Femur (tissue), 1 donor: ENCODE measurements at regions not wholly inside any gene's neighbourhood (a gene's known extent, or its start where the extent isn't known, plus 50 kb on each side); places are given as distances from the start of the nearest gene placed in this dataset.

Source experiments
- DNase-seq: peaks from one replicate; pipeline ENCODE4 v3.0.0-alpha.2; 2017

GRCh38 chr6:163816441-163816840 lies 401.9 kb downstream of the QKI start:
- DNase-seq, result no peak

DNA sequence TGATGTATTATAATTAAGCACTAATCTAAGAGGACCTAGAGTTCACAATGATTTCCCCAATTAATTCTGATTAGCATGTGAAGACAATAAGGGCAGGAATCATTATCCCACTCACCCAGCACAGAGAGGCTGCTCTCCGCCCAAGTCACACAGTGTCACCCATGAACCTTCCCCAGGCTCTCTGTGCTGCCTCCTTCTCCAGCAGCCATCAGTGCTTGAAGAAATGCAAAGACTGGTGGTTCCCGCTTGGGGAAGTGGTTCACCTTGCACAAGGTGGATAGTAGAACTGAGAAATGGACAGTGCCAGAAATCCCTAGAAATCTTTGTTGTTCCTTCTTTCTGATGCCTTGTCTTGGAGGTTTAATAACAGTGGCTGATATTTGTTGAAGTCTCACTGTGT lies 401.3 kb downstream of the QKI start:
- no peak for DNase-seq

GRCh38 chr6:163814494-163815364 lies 400.2 kb downstream of the QKI start:
- peak; percentile 73 for DNase-seq

DNA sequence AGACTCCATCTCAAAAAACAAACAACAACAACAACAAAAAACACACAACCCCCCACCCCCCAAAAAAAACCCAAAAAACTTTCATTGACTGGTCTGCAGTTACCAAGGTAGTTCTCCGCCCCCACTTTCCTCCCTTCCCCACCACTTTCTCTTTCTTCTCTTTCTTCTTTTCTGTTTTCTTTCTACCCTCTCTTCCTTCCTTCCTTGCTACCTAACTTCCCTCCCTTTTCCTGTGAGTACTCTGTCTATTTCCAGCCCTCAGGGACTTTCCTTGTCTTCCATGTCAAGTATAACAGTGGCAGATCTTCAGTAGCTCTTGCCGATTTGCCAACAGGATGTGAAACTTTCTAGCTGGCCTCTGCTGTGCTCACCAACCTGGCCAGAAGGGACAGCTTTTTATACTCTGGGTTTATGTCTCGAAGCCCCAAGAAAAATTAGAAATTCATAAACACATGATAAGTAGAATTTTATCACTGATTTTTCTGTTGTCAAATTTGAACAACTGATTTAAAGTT lies 399.5 kb downstream of the QKI start:
- DNase-seq, result no peak

DNA sequence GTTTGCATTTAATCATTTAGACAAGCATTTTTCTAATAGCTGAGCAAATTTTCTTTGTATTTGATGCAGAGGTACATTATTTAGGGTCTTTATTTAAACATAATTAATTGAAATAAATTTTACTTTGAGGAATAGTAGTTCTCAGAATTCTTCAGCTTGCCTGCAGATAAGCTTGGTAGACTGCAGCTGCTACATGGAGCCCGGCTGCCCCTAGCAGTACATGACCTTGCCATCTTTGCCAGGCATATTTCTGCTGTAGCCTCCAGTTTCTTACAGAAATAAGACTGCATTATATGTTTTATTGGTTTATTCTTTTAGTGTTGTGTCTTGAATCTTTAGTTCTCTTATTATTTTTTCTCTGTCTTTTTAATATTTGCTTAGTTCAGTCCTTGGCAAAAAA lies 396.8 kb downstream of the QKI start:
- no peak for DNase-seq

DNA sequence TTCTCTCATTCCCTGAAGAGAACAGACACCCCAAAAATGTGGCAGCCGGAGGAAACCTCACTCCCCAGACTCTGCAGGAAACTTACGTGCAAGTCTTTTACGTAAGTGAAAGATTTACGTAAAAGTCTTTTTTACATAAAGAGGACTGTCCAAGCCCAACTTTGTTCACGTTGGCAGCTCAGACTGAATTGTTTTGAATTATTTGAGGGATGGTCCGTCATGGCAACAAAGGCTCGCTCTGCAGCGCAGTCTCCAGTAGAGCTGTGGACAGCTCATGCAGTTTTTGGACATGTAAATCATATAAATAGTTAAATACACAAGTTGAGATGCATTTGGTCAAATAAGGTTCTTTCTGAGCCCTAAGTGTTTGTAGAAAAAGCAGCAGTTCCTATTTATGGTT lies 394.8 kb downstream of the QKI start:
- no peak for DNase-seq

- no peak for DNase-seq
Observed at GRCh38 chr6:163808871-163809270, 394.4 kb downstream of the QKI start.

- no peak for DNase-seq
Observed at GRCh38 chr6:163808231-163808630, 393.7 kb downstream of the QKI start.

DNA sequence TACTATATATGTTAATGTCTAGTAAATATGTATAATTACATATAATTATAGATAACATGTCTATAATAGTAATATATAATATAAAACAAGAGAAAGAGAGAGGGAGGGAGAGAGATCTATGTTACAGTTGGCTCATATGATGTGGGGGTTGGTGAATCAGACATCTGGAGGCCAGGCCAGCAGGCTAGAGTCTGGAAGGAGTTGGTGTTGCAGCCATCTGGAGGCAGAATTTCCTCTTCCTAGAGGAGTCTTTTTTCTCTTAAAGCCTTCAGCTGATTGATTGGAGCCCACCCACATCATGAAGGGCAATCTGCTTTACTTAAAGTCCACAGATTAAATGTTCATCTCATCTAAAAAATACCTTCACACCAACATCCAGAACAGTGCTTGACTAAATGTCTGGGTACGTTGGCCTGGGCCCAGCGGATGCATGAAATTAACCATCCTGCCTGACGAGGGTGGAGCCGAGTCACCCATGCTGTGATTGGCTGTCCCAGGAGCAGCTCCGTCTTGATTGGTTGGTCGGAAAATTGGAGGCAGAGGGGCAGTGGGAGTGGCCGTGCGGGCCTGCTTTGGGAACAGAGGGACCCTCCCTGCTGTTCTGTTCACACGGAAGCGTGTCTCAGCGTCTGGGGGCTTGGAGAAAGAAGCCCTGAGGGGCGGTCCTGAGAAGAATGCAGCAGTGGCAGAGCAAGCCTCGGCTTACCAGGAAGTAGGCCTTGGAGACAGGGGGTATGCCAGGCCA lies 392.4 kb downstream of the QKI start:
- DNase-seq, result no peak

GRCh38 chr6:163804991-163805390 lies 390.5 kb downstream of the QKI start:
- DNase-seq, result no peak

DNA sequence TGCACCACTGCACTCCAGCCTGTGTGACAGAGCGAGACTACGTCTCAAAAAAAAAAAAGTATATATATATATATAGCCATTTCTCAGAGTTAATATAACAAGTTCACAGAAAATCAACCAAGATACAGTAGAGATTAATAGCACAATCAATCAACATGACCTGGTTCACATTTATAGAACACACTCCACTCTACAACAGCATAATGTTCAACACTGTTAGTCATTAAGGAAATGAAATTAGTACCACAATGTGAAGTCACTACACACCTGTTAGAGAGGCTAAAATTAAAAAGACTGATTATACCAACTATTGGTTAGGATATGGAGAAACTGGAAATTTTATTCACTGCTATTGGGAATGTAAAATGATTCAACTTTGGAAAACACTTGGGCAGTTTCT lies 387.7 kb downstream of the QKI start:
- DNase-seq, result no peak

DNA sequence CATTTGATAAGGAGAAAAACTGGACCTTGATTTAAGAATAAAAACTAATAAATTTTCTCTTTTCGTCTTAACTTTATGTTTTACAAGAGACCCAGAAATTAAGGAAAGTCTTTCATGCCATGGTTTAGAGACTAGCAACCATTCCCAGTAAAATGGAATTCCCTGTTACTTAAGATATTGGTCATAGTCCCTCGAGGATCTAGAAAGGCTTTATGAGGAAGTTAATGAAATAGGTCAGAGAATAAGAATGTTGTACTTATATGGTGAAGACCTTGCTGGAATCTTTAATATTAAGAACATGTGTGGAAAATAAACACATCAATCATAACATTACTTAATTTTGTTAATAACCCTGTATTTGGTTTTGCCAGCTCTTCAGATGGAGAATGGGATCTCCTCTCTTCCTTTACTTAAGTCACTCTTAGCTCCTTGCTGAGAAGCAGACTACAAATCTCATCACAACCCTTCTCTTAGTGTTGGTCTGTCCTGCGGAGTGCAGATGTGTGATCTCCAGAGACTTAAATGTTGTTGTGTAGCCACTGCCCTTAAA lies 382.9 kb downstream of the QKI start:
- no peak for DNase-seq

DNA sequence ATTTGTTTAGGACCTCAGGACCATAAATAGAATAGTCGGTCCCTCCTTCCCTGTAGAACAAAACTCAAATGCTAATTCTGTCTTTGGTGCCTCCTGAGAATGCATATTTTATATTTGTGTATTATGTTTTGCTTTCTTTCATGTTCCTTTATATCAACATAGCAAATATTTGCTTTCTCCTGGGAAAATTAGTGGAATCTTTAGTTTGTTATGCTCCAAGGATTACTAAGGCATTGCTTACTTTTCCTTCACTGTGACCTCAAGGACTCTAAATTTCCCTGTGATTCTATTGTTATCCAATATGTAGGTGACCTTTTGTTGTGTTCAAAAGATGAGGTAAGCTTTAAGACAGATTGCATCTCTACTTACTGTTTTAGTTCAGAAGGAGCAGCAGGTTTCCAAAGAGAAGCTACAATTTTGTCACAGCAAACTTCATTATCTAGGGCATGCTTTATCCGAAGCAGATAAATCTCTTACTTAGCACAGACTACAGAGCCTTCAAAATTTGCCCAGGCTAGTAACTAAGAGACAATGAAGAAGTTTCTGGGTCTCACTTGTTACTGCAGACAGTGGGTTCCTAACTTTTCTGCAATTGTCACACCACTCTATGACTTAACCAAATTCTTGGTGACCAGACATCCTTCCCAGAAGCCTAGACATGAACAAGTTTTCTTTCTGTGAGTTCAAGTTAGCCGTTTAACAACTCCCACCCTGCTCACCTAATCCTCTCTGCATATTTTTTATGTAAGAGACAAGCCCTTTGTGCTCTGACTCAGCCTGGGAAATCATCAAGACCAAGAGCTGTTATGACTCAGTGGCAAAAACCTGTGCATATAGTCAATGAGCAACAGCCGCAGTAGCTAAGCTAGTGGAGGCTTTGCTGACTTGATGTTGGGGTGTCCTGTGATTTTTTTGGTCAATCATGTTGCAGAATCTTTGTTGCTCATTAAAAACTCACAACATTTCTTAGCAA lies 378.8 kb downstream of the QKI start:
- no peak for DNase-seq

DNA sequence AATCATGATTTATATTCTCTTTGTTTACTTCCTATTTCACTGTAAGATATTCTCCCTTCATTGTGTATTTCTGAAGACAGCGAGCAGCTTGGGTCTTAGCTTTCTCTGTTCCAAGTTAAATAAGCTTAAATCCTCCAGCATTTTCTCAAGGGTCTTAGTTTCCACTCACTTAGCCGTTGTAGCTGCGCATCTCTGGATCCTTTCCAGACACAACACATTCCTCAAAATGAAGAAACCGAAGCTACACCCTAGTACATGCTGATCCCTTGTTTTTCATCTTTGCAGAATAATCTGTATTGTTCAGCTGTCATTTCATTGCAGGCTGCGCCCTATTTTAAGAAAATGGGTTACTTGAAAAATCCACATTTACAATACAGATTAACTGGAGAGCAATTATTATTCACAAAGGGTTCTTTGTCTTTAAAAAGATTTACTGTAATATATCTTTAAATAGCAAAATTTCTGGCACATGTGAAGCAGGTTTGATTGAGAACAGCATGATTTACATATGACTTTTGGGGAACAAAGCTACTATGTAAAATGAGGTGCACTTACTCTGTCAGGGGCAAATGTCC lies 375.8 kb downstream of the QKI start:
- peak; percentile 64 for DNase-seq

GRCh38 chr6:163789199-163789810 lies 374.8 kb downstream of the QKI start:
- no peak for DNase-seq

DNA sequence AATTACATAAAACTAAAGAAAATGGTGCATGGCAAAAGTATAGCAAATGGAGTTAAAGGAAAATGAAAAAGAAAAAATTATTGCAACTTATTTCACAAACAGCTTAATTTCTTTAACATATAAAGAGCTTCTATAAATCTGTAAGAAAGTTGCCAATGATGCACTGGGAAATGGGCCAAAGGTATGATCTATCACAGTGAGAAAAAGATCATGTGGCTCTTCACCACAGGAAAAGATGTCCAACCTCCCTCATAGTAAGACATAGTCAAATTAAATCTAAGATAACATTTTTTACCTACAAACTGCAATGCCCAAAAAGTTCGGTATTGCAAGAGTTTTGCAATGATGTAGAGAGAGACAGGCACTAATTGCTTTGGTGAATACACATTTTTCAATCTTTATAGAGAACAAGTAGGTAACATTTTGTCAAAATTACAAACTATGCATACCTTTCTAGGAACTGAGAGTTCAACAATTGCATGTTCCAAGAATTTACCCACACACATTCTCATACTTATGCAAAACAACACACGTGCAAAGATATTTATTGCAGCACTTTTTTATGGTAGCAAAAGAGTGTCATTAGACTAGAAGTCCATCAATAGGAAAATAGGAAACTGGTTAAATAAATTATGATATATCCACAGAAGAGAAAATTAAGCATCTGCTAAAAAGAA lies 372.6 kb downstream of the QKI start:
- DNase-seq, result no peak

DNA sequence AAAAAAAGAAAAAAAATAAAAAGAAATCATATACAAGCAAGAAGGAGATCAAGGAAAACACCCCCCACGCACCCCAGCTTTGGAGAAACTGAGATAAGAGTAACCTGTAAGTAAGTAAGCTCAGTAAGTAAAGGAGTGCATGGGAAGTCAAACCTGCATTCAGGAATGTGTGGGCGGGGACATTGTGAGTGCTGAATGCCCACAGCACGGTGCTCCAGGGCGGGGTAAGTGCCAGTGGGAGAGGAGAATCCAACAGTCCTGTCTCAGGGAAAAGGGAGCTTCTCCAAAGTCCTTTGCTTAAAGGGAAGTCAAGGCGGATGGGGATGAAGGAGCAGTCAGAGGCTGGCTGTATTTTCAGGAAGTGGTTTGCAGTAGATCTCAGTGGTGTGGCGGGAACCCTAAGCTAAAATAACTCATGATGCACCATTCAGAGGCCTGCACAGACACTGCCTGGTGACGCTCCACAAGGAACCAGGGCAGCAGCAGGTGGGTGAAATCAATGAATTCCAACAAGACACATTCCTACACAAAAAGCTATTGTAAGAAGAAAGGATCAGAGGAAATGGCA lies 368.0 kb downstream of the QKI start:
- no peak for DNase-seq

DNA sequence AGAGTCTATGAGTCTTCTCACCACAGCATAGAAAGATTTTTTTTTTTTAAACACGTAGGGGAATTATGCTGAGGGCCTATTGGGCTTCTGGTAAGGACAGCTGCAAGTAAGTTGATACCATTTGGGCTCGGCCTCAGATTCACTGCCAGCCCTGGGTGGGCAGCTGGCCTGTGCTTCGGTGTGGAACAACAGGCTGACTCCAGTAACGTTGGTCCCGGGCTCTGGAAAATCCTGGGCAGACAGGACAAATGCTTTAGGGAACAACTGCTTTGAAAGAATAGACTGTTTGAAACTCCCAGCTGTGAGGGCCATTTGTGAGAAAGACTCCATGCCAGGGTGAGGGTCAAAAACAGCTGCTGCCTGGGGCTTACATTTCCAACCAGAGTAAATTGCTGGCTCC lies 366.5 kb downstream of the QKI start:
- DNase-seq, result peak; percentile 93

DNA sequence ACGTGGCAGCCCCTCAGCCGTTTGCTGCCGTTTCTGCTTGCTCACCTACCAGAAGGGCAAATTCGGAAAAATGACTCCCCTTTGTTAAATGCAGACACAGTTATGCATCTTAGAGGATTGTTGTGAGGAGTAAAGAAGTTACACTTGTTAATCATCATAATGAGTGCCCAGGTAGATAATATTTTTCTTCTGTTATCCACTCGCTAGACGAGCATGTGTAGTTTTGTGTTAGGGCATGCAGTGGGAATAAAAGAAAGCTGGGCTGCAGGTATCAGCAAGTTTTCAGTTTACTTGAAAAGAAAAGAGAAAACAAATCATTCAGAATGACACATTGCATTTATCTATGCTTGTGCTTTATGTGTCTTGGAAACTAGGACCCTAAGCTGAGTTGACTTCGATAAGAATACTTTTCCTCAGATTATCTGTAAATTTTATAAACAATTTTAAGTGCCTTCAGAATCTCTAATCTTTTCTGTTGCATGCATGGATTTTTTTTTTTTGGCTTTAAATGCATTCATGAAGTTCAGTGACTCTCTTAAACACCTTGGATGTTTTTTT lies 365.3 kb downstream of the QKI start:
- no peak for DNase-seq

- DNase-seq, result no peak
Observed at GRCh38 chr6:163777716-163778115, 363.2 kb downstream of the QKI start.
